ENCODE measurements at regions not wholly inside any gene's neighbourhood (a gene's known extent, or its start where the extent isn't known, plus 50 kb on each side); places are given as distances from the start of the nearest gene placed in this dataset.

GRCh38 chr15:97401195-97401594 is 559.3 kb upstream of the ARRDC4 start:
- TF ChIP-seq ELF4 (IDR thresholded peaks at IDR 0.05), result no peak
- TF ChIP-seq BHLHE40 (IDR thresholded peaks at IDR 0.05; ENCODE audit: borderline replicate concordance), result no peak
- TF ChIP-seq FOXM1 (IDR thresholded peaks at IDR 0.05; ENCODE audit: borderline replicate concordance), result no peak
- no peak for TF ChIP-seq ARNT (IDR thresholded peaks at IDR 0.05)
- no peak for TF ChIP-seq ZNF384 (IDR thresholded peaks at IDR 0.05)
- TF ChIP-seq FOXA1 (IDR thresholded peaks at IDR 0.05), result no peak
- no peak for TF ChIP-seq SP1 (IDR thresholded peaks at IDR 0.05)
- no peak for TF ChIP-seq HDGF (IDR thresholded peaks at IDR 0.05; ENCODE audit: borderline replicate concordance)
- no peak for TF ChIP-seq FOXK2 (IDR thresholded peaks at IDR 0.05)
- TF ChIP-seq SUZ12 (IDR thresholded peaks at IDR 0.05), result no peak
- TF ChIP-seq, protein P1, sequence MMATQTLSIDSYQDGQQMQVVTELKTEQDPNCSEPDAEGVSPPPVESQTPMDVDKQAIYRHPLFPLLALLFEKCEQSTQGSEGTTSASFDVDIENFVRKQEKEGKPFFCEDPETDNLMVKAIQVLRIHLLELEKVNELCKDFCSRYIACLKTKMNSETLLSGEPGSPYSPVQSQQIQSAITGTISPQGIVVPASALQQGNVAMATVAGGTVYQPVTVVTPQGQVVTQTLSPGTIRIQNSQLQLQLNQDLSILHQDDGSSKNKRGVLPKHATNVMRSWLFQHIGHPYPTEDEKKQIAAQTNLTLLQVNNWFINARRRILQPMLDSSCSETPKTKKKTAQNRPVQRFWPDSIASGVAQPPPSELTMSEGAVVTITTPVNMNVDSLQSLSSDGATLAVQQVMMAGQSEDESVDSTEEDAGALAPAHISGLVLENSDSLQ (IDR thresholded peaks at IDR 0.05), result no peak
- TF ChIP-seq LEF1 (IDR thresholded peaks at IDR 0.05; ENCODE audit: borderline replicate concordance), result no peak
- no peak for TF ChIP-seq NFRKB (IDR thresholded peaks at IDR 0.05)

All from HEK293T (cell line).